ENCODE measurements at regions not wholly inside any gene's neighbourhood (a gene's known extent, or its start where the extent isn't known, plus 50 kb on each side); places are given as distances from the start of the nearest gene placed in this dataset.

DNA sequence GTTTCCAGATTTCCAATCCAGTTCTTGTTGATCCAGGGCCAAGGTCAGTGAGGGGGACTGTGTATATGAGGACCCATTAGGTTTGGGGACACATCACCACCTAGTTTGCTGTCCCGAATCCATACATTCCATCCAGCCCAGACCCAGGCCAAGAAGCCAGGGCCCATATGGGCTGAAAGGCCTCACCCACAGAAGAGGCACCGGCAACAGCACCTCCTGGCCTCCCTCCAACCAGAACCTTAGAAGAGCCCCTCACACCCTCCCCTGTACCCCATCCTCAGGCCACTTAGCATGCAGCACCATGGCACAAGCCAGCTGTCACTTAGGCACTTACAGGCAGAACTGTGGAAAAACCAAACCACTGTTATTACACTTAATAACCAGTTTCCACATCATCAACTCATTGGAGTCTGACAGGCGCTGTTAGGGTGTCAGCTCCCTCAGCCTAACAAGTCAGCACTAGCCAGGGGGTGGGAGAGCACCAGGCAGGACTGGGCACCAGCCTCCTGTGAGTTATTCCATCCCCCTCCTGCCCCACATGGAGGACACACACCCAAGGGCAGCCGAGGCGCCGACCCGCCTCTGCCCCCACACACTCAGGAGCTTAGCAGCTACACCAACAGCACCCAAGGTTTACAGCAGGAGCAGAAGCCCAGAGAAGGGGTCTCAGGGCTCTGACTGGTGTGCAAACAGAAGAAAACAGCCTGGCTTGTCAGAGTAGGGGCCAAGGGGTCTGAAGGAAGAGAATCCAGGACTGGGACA lies 132.0 kb downstream of the BUD13 start:
- no peaks in the 10 kb centered on the region for H3K9me3 ChIP-seq
- TF ChIP-seq, protein P1, sequence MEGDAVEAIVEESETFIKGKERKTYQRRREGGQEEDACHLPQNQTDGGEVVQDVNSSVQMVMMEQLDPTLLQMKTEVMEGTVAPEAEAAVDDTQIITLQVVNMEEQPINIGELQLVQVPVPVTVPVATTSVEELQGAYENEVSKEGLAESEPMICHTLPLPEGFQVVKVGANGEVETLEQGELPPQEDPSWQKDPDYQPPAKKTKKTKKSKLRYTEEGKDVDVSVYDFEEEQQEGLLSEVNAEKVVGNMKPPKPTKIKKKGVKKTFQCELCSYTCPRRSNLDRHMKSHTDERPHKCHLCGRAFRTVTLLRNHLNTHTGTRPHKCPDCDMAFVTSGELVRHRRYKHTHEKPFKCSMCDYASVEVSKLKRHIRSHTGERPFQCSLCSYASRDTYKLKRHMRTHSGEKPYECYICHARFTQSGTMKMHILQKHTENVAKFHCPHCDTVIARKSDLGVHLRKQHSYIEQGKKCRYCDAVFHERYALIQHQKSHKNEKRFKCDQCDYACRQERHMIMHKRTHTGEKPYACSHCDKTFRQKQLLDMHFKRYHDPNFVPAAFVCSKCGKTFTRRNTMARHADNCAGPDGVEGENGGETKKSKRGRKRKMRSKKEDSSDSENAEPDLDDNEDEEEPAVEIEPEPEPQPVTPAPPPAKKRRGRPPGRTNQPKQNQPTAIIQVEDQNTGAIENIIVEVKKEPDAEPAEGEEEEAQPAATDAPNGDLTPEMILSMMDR (IDR thresholded peaks at IDR 0.05), result no peak
- no peak overlapping the region for H3K27ac ChIP-seq
- no peaks in the 10 kb centered on the region for H3K36me3 ChIP-seq
- intact Hi-C loops (cut with DNase I), result no loop called here
- no peak for DNase-seq (ENCODE audit: low spot score in 2 of 2)
- no peak overlapping the region for H3K4me3 ChIP-seq
- H3K4me1 ChIP-seq, result no peaks in the 10 kb centered on the region
- no peaks in the 10 kb centered on the region for H3K27me3 ChIP-seq

DNA sequence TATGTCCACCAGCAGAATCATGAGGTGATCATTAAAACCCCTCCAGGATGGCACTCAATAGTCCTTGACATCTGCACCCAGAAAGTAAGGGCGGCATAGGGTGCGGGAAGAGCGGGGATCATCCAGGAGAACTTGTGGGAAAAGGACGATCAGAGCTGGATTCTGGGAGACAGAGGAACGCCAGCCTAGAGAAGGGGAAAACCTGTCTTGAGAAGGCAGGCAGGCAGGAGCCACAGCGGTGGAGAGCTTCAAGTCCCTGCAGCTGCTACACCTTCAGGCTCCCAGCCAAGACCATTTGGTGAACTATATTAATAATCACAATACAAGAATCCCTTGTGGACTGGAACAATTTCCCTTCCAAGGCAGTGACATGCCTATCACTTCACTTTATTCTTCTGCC lies 134.3 kb downstream of the BUD13 start:
- intact Hi-C loops (cut with DNase I), result no loop called here

GRCh38 chr11:116637766-116638165 lies 135.0 kb downstream of the BUD13 start:
- no peak for DNase-seq (ENCODE audit: low spot score in 2 of 2)
- Histone ChIP-seq H3K27me3 (no peaks in the 10 kb centered on the region), H3K27ac (no peak overlapping the region), H3K36me3 (no peaks in the 10 kb centered on the region), H3K4me3 (no peak overlapping the region), H3K9me3 (no peaks in the 10 kb centered on the region), H3K4me1 (no peaks in the 10 kb centered on the region)
- TF ChIP-seq, protein P1 (IDR thresholded peaks at IDR 0.05), result no peak
- intact Hi-C loops (cut with DNase I), result no loop called here

More for the DNA sequence above, 134.3 kb downstream of the BUD13 start:
- TF ChIP-seq, protein P1 (IDR thresholded peaks at IDR 0.05), result no peak
- no peaks in the 10 kb centered on the region for H3K9me3 ChIP-seq
- H3K36me3 ChIP-seq, result no peaks in the 10 kb centered on the region
- no peaks in the 10 kb centered on the region for H3K27me3 ChIP-seq
- H3K4me3 ChIP-seq, result no peak overlapping the region
- no peak for DNase-seq (ENCODE audit: low spot score in 2 of 2)
- H3K27ac ChIP-seq, result no peak overlapping the region
- no peaks in the 10 kb centered on the region for H3K4me1 ChIP-seq

- no peak overlapping the region for H3K4me3 ChIP-seq
- H3K36me3 ChIP-seq, result no peaks in the 10 kb centered on the region
- TF ChIP-seq, protein P1 (IDR thresholded peaks at IDR 0.05), result no peak
- intact Hi-C loops (cut with DNase I), result no loop called here
- no peaks in the 10 kb centered on the region for H3K27me3 ChIP-seq
- no peaks in the 10 kb centered on the region for H3K9me3 ChIP-seq
- H3K27ac ChIP-seq, result no peak overlapping the region
- DNase-seq (ENCODE audit: low spot score in 2 of 2), result no peak
- H3K4me1 ChIP-seq, result no peaks in the 10 kb centered on the region
These were observed 136.4 kb downstream of the BUD13 start for GRCh38 chr11:116636341-116636929.

DNA sequence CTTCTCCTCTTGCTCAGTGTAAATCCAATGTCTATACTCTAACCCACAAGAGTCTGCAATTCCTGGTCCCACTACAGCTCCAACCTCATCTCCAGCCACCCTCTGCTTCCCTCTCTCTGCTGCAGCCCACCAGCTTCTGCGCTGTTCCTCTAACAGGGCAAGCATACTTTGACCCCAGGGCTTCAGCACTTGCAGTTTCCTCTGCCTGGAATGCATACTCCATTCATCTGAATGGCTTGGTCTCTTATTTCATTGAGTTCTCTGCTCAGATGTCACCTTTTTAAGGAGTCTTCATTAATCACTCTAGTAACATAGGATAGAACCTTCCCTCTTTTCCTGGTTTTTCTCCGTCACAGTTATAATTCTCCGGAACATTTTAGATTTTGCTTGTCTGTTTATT lies 141.6 kb downstream of the BUD13 start:
- no peaks in the 10 kb centered on the region for H3K9me3 ChIP-seq
- no peak overlapping the region for H3K4me3 ChIP-seq
- H3K27me3 ChIP-seq, result no peaks in the 10 kb centered on the region
- H3K4me1 ChIP-seq, result no peaks in the 10 kb centered on the region
- H3K27ac ChIP-seq, result no peak overlapping the region
- H3K36me3 ChIP-seq, result no peaks in the 10 kb centered on the region
- TF ChIP-seq, protein P1 (IDR thresholded peaks at IDR 0.05), result no peak
- DNase-seq (ENCODE audit: low spot score in 2 of 2), result no peak
- intact Hi-C loops (cut with DNase I), result no loop called here
